Stimulated activated effector memory CD8-positive, alpha-beta T cell treated with anti-CD3 and anti-CD28 coated beads, Interleukin-12 subunit alpha, Interleukin-12 subunit beta, amount 100 ng/mL, for 72 hours (primary cell): ENCODE measurements at regions not wholly inside any gene's neighbourhood (a gene's known extent, or its start where the extent isn't known, plus 50 kb on each side); places are given as distances from the start of the nearest gene placed in this dataset.
A peak's percentile ranks its signal among the peaks of the same experiment; 100 is the strongest.
"Not testable (repeated sequence)": the region's sequence is repeated elsewhere in the genome, so short reads cannot be mapped to it uniquely, and the experiment has no call there.

Experiments
- ATAC-seq: fragments of 150-1000 bp; cut with Tn5 transposase; 2 replicates; pipeline ENCODE4 v1.10.0; 2021
- DNase-seq, 2 donors: peaks; one replicate each; pipeline ENCODE4 v3.0.0; 2021 to 2022; ENCODE audit warnings: low spot score in 2 of 2
- H3K27ac Mint-ChIP-seq: one replicate; pipeline ENCODE4 v1.8.0; 2022; ENCODE audit warnings: mild to moderate bottlenecking, mixed read lengths
- H3K36me3 Mint-ChIP-seq: one replicate; pipeline ENCODE4 v1.8.0; 2022; ENCODE audit warnings: mild to moderate bottlenecking, mixed read lengths
- H3K4me1 Mint-ChIP-seq: one replicate; pipeline ENCODE4 v1.8.0; 2022; ENCODE audit warnings: mixed read lengths
- H3K4me3 Mint-ChIP-seq: one replicate; pipeline ENCODE4 v1.8.0; 2022; ENCODE audit warnings: mild to moderate bottlenecking, mixed read lengths
- H3K9me3 Mint-ChIP-seq: one replicate; pipeline ENCODE4 v1.8.0; 2022; ENCODE audit warnings: mixed read lengths

DNA sequence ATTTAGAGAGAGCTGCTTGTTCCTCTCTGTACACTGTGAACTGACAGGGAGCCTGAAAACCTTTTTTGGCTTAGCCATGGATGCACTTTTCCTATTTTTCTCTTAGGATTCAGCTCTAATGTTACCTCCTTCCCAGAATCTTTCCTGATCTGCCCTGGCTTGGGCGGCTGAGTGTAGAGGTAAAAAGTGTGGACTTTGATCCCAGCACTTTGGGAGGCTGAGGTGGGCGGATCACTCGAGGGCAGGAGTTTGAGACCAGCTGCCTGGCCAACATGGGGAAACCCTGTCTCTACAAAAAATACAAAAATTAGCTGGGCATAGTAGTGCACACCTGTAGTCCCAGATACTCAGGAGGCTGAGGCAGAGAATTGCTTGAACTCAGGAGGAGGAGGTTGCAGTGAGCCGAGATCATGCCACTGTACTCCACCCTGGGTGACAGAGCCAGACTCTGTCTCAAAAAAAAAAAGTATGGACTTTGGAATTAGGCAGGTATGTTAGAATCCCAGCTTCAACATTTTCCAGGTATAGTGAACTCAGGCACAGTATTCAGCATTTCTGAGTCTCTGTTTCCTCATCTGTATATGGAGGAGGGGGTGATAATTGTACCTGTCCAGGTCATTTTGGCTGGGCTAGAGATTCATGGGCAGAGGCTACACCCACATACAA is 212.5 kb upstream of the EEF2KMT start:
- H3K36me3 Mint-ChIP-seq: no peaks in the 10 kb centered on the region
- no peaks in the 10 kb centered on the region for H3K4me1 Mint-ChIP-seq
- no peak overlapping the region for H3K4me3 Mint-ChIP-seq
- DNase-seq (no peak), ATAC-seq (no peak)
- H3K9me3 Mint-ChIP-seq: peaks cover 7% of the 10 kb centered on the region
- no peak overlapping the region for H3K27ac Mint-ChIP-seq

DNA sequence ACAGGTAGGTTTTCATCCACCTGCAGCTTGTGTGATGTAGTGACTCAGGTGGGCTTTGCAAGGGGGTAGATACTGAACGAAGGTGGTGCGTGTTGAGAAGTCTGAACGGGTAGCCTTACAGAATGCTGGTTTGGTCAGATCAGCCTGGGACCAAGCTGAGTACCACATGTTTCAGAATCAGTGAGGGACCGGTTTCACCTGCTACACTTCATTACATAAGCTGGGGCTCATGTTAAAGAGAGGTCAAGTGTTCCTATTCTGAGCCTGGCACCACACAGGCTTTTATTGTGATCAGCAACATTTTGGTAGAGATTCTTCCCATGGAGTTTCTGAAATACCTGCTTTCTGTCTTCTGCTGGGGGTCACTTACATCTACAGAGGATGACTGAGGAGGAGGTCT is 207.4 kb upstream of the EEF2KMT start:
- peaks cover 12% of the 10 kb centered on the region for H3K9me3 Mint-ChIP-seq
- DNase-seq (no peak), ATAC-seq (no peak)
- no peak overlapping the region for H3K27ac Mint-ChIP-seq
- H3K36me3 Mint-ChIP-seq: no peaks in the 10 kb centered on the region
- H3K4me3 Mint-ChIP-seq: no peak overlapping the region
- no peaks in the 10 kb centered on the region for H3K4me1 Mint-ChIP-seq

DNA sequence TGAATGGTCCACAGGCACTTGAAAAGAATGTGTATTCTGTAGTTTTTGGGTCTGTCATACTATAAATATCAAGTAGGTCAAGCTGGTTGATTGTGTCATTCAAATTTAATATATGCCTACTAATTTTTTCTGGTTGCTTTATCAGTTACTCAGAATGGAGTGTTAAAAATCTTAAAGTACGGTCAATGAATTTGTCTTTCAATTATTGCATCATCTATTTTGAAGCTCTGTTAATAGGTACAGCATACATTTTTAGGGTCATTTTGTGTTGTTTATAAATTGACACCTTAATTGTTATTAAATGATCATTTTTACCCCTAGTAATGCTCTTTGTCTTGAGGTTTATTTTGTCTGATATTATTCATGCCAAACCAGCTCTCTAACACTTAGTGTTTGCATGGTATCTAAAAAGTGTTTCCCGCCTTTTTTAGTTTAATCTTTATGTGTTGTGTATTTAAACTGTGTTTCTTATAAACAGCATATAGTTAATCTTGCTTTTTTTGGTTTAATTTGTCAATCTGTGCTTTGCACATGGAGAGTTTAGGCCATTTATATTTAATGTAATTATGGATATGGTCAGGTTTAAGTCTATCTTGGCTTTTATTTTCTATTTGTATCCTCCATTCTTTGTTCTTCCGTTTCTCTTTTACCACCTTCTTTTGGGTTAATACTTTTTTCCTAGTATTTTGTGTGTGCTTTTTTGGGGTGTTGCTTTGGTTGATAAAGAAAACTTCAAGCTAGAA is 204.9 kb upstream of the EEF2KMT start:
- no peak overlapping the region for H3K27ac Mint-ChIP-seq
- ATAC-seq (no peak), DNase-seq (no peak)
- H3K9me3 Mint-ChIP-seq: peaks cover 5% of the 10 kb centered on the region
- no peaks in the 10 kb centered on the region for H3K36me3 Mint-ChIP-seq
- no peak overlapping the region for H3K4me3 Mint-ChIP-seq
- H3K4me1 Mint-ChIP-seq: no peaks in the 10 kb centered on the region

DNA sequence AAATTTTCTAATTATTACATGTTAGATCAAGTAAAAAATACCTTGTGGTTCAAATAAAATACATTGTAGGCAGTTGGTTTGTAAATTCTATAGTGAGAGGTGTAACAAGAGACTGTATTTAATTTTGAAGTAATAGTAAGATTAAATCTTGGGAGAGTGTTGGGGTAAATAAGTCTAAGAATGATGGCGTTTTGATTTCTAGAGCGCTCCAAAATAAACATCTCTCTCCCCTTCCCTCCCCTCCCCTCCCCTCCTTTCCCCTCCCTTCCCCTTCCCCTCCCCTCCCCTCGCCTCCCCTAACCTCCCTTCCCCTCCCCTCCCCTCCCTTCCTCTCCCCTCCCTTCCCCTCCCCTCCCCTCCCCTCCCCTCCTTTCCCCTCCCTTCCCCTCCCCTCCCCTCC is 200.6 kb upstream of the EEF2KMT start:
- Mint-ChIP-seq H3K36me3 (no peaks in the 10 kb centered on the region), H3K4me1 (no peaks in the 10 kb centered on the region), H3K27ac (no peak overlapping the region), H3K4me3 (no peak overlapping the region), H3K9me3 (peaks cover 5% of the 10 kb centered on the region)
- DNase-seq (no peak), ATAC-seq (no peak)

DNA sequence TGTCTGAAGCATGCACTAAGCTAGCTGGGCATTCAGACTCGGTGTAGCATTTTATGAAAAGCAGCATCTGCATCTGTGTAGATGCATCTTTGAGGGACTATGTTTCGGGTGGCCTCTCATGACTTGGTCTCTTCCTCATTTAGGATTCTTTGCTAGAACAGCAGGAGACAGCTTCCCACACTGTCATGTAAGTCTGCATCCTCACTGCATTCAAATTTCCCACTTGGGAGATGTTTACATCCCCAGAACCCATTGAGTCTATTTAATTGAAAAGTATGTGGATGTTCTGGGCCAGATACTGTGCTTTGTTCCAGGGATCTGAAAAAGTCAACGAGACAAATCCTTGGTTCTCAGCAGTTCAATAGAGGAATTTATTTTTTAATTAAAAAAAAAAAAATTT is 198.6 kb upstream of the EEF2KMT start:
- Mint-ChIP-seq H3K36me3 (no peaks in the 10 kb centered on the region), H3K4me3 (no peak overlapping the region), H3K27ac (no peak overlapping the region), H3K4me1 (no peaks in the 10 kb centered on the region), H3K9me3 (no peaks in the 10 kb centered on the region)
- DNase-seq (no peak), ATAC-seq (no peak)

DNA sequence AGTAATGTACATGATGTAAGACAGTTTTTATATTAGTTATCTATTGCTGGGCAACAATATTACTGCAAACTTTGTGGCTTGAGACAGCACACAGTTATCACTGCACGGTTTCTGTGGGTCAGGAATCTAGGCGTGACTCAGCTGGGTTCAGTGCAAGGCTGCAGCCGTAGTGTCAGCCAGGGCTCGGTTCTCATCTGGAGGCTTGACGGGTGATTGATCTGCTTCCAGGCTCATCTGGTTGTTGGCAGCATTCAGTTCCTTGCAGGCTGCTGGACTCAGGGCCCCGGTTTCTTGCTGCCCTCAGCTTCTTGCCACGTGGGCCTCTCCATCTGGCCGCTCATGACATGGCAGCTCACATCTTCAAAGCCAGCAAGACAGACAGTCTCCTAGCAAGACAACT is 197.7 kb upstream of the EEF2KMT start:
- ATAC-seq, DNase-seq, H3K4me3 Mint-ChIP-seq, H3K9me3 Mint-ChIP-seq, H3K36me3 Mint-ChIP-seq, H3K27ac Mint-ChIP-seq, H3K4me1 Mint-ChIP-seq: not testable (repeated sequence)

DNA sequence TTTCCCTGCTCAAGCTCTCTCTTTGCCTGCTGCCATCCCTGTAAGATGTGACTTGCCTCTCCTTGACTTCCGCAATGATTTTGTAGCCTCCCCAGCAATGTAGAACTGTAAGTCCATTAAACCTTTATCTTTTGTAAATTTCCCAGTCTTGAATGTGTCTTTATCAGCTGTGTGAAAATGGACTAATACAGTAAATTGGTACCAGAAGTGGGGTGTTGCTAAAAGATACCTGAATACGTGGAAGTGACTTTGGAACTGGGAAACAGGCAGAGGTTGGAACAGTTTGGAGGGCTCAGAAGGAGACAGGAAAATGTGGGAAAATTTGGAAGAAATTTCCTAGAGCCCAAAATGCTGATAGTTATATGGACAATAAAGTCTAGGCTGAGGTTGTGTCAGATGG is 184.6 kb upstream of the EEF2KMT start:
- not testable (repeated sequence) for H3K27ac Mint-ChIP-seq, ATAC-seq, H3K36me3 Mint-ChIP-seq, DNase-seq, H3K4me3 Mint-ChIP-seq, H3K4me1 Mint-ChIP-seq
- H3K9me3 Mint-ChIP-seq: peaks cover 21% of the 10 kb centered on the region

DNA sequence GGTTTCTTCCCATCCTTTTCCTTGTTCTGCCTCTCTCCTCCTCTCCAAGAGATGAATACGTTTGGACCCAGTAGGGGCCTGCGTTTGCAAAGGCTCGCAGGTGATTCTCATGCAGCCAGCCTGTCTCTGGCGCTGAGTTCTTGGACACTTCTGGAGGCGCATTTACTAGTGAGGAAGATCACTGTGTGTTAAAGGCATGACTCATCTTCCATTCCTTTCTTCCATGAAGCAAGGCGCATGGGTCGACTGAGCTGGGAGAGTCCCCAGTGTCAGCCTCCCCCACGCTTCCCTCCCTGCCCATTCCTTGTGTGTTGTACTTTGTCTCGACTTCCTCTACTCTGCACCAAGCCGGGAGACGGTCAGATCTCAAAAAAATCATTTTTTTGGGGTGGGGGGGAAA is 159.9 kb upstream of the EEF2KMT start:
- no peak for ATAC-seq
- no peak overlapping the region for H3K4me3 Mint-ChIP-seq

DNA sequence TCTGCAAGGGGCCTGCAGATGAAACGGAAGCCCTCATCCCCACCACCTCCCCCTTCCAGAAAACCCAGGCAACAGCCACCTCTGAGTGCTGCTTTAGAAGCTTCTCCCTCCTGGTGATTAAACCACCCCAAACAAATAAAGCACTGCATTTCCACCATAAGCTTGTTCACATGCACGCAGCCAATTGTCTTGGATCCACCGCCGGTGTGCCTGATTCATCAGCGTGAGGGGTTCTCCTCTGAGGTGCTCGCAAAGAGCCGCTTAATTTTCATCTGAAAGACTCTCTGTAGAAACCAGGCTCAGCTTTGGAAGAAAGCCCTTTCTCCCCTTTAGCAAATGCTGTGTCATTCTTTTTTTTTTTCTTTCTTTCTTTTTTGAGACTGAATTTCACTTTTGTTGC is 155.2 kb upstream of the EEF2KMT start:
- no peaks in the 10 kb centered on the region for H3K9me3 Mint-ChIP-seq
- no peaks in the 10 kb centered on the region for H3K4me1 Mint-ChIP-seq
- H3K4me3 Mint-ChIP-seq: no peak overlapping the region
- H3K36me3 Mint-ChIP-seq: no peaks in the 10 kb centered on the region
- no peak for ATAC-seq
- DNase-seq: no peak
- no peak overlapping the region for H3K27ac Mint-ChIP-seq

More for the DNA sequence above, 159.9 kb upstream of the EEF2KMT start:
- Mint-ChIP-seq H3K36me3 (no peaks in the 10 kb centered on the region), H3K4me1 (no peaks in the 10 kb centered on the region), H3K27ac (no peak overlapping the region), H3K9me3 (no peaks in the 10 kb centered on the region)
- no peak for DNase-seq

DNA sequence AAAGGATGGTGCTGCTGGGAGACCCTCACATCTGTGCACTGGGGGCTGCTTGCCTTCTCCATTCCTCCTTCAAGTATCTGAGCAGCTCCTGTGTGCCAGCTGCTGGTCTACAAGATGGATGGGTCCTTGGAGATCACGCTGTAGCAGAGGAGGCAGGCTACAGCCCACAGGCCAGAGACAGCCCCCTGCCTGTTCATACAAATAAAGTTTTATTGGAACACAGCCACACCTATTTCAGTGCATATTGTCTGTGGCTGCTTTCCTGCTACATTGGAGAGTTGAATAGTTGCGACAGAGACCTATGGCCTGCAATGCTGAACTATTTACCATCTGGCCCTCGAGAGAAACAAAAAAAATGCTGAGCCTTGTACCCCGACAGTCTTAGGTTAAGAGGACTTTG is 149.8 kb upstream of the EEF2KMT start:
- not testable (repeated sequence) for H3K4me1 Mint-ChIP-seq, H3K4me3 Mint-ChIP-seq, H3K36me3 Mint-ChIP-seq, ATAC-seq, DNase-seq, H3K27ac Mint-ChIP-seq, H3K9me3 Mint-ChIP-seq

DNA sequence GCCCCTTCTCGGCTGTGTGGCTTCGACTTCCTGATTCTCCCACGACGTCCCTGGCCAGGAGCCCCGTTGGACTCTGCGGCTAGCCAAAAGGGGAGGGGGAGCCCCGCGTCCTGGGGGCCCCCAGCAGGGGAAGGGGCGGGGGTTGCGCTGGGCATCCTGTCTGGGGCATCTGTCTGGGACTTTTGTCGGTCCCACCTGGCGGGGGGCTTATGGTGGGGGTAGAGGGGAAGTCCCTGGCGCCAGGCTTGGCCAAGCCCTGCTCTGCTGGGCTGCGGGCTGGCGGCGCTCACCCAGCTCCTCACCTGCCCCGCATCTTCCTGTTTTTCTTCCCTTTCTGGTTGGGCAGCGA is 142.7 kb upstream of the EEF2KMT start:
- not testable (repeated sequence) for DNase-seq, H3K27ac Mint-ChIP-seq, H3K36me3 Mint-ChIP-seq, H3K4me1 Mint-ChIP-seq, ATAC-seq, H3K9me3 Mint-ChIP-seq
- H3K4me3 Mint-ChIP-seq: peak overlapping the region; percentile 37

DNA sequence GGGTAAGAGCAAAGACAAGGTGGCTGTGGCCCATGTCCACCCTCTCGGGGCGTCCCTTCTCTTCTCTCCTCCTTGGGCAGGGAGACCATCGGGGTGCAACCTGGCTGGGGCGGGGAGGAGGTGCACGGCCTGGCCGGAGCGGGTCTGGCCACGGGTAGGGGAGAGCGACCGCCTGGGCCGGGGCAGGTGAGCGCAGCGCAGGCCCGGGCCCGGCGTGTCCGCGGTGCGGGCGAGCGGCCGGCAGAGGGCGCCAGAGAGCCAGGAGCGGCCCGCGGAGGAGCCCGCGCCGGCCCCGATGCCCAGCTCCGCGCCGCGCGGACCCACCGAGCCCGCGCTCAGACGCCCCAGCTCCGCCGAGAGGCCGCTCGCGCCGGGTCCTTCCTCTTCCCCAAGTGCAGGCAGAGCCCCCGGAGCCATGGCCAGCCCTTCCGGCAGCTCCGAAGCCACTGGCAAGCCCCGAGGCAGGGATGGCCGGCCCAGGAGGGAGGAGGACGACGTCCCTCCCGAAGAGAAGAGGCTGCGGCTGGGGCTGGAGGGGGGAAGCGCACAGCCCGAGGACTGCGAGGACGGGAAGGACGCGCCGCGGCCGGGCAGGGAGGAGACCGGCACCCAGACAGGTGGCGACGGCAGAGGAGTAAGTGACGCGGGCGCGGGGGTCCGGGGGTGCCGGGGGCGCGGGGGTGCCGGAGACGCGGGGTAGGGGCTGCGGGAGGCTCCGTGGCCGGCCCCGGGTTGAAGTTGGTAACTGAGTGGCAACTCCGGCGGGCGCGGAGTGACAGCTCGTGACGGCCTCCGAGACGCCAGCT is 142.1 kb upstream of the EEF2KMT start:
- peak overlapping the region; percentile 37 for H3K4me3 Mint-ChIP-seq
- H3K36me3 Mint-ChIP-seq, H3K4me1 Mint-ChIP-seq, H3K27ac Mint-ChIP-seq, H3K9me3 Mint-ChIP-seq: not testable (repeated sequence)
- ATAC-seq (peak; percentile 45), DNase-seq (peak; percentile 73 to 76)

DNA sequence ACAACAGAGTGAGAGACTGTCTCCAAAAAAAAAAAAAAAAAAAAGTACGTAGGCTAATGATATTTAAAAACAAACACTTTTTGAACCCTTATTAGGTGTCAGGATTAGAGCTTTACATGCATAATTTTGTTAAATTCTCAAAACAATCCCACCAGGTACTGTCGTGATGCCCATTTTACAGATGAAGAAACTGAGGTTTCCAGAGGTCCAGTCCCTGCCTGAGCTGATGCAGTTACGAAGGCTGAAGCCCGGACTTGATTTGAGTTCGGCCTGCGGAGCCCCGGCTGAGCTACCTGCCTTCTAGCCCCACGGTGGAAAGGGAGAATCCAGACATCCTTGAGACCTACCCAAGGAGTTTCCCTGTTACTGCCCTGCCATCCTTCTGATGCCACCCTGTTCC is 137.5 kb upstream of the EEF2KMT start:
- Mint-ChIP-seq H3K36me3 (no peaks in the 10 kb centered on the region), H3K4me3 (no peak overlapping the region), H3K27ac (no peak overlapping the region), H3K4me1 (no peaks in the 10 kb centered on the region), H3K9me3 (no peaks in the 10 kb centered on the region)
- ATAC-seq (no peak), DNase-seq (no peak)

DNA sequence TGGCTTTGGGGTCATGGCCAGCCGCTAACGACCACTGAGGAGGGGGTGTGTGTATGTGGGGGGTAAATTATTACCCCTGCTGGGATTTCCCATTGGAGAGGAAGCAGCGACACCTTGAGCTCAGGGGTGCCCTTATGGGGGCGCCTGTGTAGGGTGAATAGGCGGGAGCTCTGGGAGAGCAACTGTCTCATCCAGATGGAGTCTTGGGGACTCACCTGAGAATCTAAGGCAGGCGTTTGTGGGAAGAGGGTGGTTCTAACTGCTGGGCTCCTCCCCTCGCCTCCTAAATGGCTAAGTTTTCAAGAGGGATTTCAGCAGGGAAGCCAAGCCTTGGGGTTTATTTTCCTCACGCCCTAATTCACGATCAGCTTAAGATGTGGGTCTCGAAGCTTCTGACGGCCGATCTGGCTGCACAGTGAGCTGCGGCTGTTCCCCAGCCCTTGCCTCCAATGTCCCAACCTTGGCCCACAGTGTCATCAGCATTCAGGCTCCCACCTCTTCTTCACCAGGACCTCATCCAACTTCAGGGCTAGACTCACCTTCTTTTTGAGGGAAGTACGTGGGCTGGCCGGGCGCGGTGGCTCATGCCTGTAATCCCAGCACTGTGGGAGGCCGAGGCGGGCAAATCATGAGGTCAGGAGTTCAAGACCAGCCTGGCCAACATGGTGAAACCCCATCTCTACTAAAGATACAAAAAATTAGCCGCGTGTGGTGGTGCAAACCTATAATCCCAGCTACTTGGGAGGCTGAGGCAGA is 136.9 kb upstream of the EEF2KMT start:
- Mint-ChIP-seq H3K4me1 (no peaks in the 10 kb centered on the region), H3K9me3 (no peaks in the 10 kb centered on the region), H3K27ac (no peak overlapping the region), H3K36me3 (no peaks in the 10 kb centered on the region), H3K4me3 (no peak overlapping the region)
- DNase-seq (no peak), ATAC-seq (no peak)

DNA sequence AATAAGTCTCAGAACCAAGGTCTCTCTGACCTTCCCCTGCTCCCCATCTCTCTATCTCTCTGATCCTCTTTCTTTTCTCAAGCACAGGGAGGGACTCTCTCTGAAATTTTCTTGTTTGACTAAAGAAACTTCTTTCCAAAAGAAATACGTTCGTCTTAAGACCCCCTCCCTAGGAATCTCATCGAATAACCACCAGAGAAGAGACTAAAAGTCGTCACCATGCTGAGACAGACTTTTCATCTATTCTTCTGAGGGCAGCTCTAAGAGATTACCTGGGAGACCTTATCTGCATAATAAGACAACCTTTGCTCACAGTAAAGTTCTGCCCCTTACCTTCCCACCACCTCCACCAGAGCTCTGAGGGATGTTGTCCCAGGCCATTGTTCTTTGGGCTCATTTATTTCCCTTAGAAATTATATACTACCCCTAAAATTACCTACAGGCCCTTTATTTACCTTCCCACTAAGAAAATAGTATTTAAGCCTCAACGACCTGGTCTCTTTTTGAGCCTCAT is 133.7 kb upstream of the EEF2KMT start:
- Mint-ChIP-seq H3K4me3 (no peak overlapping the region), H3K27ac (no peak overlapping the region)
- ATAC-seq: no peak

More for the DNA sequence above, 133.7 kb upstream of the EEF2KMT start:
- Mint-ChIP-seq H3K36me3 (no peaks in the 10 kb centered on the region), H3K9me3 (no peaks in the 10 kb centered on the region), H3K4me1 (no peaks in the 10 kb centered on the region)
- DNase-seq: no peak
